GM19351 (cell line): ENCODE measurements at regions not wholly inside any gene's neighbourhood (a gene's known extent, or its start where the extent isn't known, plus 50 kb on each side); places are given as distances from the start of the nearest gene placed in this dataset.
"Not testable (repeated sequence)": the region's sequence is repeated elsewhere in the genome, so short reads cannot be mapped to it uniquely, and the experiment has no call there.

Experiments used
- ATAC-seq: cut with Tn5 transposase; IDR thresholded peaks from one replicate; pipeline ENCODE4 v1.9.1; 2021; ENCODE audit warnings: mild to moderate bottlenecking, moderate library complexity; ENCODE audit not compliant: unreplicated experiment

- ATAC-seq: no peak
These were observed 93.0 kb upstream of the LYSMD4 start for GRCh38 chr15:99826157-99826780.

- ATAC-seq: no peak
These were observed 90.1 kb upstream of the LYSMD4 start for GRCh38 chr15:99823346-99823745.

GRCh38 chr15:99819981-99820718 lies 86.9 kb upstream of the LYSMD4 start:
- ATAC-seq: no peak

- no peak for ATAC-seq
These were observed 85.6 kb upstream of the LYSMD4 start for GRCh38 chr15:99818872-99819271.

DNA sequence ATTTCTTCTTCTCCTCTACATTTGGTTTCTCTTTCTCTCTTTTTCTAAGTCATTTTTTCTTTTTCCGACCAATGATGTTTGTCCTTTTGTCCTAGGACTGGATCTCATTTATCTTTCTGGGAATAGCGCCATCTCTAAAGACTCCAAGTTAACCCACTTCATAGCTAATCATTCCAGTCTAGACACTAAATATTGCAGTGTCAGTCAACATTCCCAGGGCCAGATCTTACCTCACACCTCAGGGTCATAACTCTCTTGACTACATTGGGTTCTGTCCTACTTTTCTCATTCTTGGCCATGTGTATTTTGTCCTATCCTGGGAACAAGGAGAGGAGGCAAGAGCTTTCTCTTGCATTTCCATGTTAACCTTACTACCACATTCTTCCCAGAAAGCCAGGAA lies 83.6 kb upstream of the LYSMD4 start:
- not testable (repeated sequence) for ATAC-seq

DNA sequence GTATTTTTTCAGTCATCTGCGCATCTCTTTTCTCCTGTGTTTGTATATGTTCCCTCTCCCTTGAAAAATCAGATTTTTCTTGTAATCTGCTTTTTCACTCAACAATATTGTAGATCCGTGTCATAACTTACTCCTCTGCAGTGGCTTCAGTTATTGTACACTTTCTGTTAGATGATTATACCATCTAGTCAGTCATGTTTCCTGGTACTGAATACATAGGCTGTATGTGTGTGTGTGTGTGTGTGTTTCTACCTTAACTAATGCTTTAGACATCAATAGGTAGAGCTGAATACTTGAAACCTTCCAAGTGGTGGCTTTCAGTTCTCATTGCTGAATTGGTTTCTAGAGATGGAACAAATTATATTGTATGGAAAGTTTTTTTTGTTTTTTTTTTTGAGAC lies 77.4 kb upstream of the LYSMD4 start:
- ATAC-seq: not testable (repeated sequence)

DNA sequence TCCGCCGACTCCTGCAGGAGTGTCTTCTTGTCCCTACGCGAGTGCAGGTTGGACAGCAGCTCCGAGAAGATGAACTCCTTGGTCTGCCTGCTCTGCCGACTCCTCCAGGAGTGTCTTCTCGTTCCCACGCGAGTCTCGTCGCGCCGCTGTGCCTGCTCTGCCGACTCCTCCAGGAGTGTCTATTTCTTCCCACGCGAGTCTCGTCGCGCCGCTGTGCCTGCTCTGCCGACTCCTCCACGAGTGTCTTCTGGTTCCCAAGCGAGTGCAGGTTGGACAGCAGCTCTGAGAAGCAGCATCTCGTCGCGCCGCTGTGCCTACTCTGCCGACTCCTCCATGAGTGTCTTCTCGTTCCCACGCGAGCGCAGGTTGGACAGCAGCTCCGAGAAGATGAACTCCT lies 66.6 kb upstream of the LYSMD4 start:
- not testable (repeated sequence) for ATAC-seq

DNA sequence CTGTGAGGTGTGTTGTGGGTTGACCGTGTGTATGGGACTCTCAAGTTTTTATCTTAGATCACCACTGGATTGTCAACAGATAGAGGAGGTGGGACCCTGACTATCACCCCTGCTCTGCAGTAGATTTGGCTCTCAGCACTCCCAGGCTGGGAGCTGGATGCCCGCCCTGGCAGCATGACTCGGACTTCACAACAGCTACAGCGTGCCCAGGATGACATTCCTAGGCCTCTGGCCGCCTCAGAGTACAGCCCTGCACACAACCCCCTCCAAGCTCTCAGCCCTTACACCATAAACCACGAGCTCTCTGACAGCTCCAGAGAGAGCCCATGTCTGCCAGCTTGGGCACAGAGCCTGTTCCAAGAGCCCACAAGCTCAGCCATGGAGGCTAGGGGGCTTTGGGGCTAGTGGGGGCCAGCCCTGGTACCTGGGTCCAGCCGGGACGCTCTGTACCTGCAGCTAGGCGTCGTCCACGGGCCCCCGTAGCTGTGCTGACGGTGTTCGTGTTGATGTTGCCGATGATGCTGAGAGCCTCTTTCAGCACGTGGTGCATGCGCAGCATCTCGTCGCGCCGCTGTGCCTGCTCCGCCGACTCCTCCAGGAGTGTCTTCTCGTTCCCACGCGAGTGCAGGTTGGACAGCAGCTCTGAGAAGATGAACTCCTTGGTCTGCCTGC lies 66.1 kb upstream of the LYSMD4 start:
- not testable (repeated sequence) for ATAC-seq

GRCh38 chr15:99796940-99797870 lies 64.0 kb upstream of the LYSMD4 start:
- ATAC-seq: not testable (repeated sequence)

DNA sequence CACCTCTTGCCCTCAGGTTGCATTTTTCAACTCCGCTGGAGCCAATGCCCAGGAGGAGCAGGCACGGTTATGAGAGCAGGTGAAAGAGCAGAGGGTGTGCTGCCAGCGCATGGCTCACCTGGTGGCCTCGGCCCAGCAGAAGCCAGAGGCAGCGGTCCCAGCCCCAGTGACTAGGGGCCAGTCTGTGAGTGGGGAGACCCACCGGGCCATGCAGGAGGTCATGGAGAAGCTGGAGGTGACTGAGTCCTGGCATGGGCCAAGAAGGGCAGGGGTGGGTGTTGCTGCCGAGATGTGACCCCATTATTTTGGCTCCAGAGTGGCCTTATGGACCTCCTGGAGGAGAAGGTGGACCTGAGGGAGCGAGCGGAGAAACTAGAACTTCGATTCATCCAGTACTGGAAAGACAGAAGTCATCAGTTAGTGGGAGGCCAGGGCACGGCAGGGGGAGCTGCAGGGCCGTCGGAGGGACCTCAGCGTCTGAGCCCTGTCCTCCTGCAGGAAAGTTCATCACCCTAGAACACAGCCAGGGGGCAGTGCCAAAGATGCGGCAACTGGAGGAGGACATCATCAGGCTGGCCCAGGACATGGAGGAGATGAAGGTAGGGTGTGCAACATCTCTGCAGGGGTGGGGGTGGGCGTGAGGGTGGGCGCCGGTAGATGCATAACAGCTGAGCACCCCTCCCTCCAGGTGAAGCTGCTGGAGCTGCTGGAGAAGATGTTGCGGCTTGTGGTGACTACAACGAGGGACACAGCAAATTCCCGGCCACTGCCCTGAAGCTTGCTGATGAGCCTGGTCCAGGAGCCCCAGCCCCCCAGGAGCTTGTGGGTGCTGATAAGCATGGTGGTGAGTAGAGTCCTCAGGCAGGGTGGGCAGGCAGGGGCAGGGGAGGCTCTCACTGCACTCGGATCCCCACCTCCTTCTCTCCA lies 58.9 kb upstream of the LYSMD4 start:
- ATAC-seq: not testable (repeated sequence)

GRCh38 chr15:99790751-99791150 lies 57.5 kb upstream of the LYSMD4 start:
- ATAC-seq: not testable (repeated sequence)

DNA sequence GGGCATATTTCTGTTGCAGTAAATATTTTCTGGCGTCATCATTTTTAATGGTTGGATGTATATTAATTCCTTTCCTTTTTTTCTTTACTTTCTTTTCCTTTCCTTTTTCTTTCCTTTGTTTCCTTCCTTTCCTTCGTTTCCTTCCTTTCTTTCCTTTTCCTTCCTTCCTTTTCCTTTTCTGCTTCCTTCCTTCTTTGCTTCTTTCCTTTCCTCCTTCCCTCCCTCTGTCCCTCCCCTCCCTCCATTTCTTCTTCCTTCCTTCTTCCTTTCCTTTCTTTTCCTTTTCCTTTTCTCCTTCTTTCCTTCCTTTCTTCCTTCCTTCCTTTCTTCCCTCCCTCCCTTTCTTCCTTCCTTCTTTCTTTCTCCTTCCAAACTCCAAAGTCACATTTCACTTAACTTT lies 54.9 kb upstream of the LYSMD4 start:
- ATAC-seq: no peak

- not testable (repeated sequence) for ATAC-seq
These were observed 51.6 kb upstream of the LYSMD4 start for GRCh38 chr15:99784800-99785199.

DNA sequence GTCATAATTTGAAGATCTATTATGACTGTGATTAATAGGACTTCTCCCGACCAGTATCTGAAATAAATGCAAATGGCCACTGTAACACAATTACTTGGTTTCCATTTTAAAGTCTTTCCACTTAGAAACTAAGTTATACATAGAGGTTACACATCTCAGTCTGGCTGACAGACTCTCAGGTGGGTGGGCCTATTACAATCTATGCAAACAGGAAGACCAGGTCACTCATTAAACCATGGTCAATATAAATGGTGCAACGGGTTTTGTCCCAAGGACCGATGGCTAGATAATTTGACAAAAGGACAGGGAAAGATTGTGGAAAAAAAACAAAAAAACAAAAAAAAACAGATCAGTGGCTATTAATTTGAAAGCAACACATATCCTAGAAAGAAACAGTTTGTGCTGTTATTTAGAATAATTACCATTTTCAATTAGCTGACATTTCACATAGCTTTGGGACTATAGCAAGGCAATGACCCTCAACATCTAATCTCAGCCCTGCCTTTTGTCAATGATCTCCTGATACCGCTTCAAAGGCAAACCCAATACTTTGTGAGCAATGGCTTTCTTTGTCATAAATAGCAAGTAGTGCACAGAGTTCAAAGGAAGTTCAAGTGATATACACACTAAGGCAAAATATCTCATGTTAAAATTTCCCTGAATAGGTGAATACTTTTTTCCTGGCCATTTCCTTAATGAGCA lies 50.8 kb upstream of the LYSMD4 start:
- ATAC-seq: not testable (repeated sequence)
